HG02678 (cell line): ENCODE measurements at regions not wholly inside any gene's neighbourhood (a gene's known extent, or its start where the extent isn't known, plus 50 kb on each side); places are given as distances from the start of the nearest gene placed in this dataset.

Experiments
- ATAC-seq: cut with Tn5 transposase; IDR thresholded peaks from one replicate; pipeline ENCODE4 v1.9.1; 2021; ENCODE audit warnings: mild to moderate bottlenecking, moderate library complexity; ENCODE audit not compliant: unreplicated experiment

DNA sequence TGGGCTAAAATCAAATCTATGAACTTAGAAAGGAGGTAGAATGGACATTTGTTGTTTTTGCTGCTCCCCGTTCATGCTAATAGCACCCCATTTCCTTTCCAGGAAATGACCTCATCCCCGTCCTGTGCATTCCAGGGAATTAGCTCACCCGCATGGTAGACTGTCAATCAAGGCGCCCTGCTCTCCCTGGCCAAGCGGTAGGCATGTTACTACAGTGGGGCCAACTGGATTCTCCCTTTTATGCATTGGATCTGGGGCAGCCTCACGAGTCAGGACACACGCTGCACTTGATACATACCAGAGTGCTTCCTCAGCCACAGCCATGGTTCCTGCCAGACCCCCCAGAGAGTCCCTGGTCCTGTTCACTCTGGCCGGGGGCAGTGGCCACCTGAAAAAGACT lies 111.0 kb upstream of the PTCH1 start:
- no peak for ATAC-seq

DNA sequence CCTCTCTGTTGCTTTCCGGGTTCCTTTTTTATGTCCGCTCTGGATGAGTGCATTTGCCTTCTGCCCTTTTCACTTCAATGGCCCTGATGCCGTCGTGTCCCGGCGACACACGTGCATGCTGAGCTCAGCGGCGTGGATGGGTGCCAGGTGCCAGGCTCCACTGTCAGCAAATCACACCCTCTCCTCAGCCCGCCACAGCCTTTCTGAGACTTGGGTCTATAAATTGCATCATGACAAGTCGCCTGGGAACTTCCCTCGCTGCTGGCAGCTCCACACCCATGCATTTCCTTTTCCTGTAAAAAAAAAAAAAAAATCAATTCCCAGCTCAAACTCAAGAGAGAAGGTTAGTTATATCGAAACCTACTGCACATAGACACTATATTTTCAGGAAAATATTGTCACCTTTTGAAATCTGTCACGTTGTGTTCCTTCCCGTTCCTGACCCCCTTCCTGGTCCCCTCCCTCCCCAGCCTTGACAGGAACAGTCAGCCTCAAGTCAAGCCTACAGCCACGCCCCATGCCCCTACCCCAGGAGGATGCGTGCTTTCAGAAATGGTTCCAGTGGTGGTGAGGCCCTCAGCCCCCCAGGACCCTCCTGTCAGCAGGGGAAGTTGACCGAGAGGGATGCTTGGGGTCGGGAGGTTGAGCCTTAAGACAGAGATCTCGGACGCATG lies 110.3 kb upstream of the PTCH1 start:
- ATAC-seq = no peak

DNA sequence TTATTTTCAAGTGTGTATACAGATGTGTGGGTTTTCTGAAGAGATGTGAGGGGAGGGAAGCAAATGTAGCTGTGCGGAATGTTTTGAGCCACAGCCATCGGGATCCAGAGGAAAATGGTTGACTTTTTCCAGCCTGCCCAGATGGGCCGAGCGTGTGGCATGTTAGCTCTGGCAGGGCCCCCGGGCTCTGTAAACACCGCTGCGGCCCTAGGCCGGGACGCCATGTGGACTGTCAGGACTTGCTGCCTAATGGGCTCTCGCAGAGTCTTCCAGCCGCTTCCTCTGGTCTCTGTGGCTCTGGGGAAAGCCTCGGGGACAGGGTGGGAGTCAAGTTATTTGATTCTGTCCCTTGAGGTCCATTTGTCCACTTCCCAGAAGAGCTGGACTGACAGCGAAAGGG lies 109.6 kb upstream of the PTCH1 start:
- no peak for ATAC-seq

DNA sequence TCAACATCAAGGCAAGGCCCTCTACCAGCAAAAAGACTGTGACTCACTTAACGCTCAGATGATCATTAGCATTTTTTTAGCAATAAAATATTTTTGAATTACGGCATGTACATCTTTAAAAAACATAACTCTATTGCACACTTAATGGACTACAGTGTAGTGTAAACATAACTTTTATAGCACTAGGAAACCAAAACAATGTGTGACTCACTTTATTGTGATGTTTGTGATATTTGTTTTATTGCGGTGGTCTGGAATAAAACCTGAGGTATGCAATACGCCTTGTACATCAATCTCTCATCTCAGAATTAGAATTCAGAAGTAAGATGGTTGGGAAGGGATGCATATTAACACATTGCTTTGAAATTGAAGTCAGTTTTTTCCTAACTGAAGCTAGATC lies 106.9 kb upstream of the PTCH1 start:
- ATAC-seq = no peak

DNA sequence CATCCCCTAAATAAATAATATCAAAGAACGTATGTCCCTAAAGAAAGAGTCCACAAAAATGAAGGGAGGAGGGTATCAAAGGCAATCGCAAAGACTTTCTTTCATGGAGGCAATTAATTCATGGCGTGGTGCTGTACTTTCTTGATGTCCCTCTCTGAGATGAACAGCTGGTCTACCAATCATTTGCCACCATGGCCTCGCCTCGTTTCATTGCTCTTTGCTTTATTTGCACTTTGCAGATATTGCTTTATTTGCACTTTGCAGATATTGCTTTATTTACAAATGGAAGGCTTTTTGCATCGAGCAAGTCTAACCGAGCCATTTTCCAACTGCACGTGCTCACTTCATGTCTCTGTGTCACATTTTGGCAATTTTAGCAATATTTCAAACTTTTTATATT lies 104.0 kb upstream of the PTCH1 start:
- ATAC-seq = no peak

DNA sequence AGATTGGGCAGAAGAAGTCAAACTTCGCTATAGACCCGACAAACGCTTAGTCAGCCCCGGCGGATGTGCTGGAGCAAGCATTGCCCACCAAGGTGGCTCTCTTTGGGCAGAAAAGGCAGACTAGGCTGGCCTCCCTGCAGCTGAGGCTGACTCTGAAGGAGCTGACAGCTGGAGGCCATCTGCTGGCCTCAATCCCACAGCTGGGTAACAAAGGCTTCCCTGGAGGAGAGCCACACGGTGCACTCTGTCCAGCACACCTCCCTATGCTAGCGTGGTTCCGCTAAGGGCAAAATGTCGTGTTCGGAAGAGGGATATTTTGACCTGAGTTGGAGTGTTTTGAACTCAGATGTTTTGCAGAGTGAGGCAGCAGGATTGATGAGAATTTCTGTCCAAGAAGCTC lies 103.5 kb upstream of the PTCH1 start:
- ATAC-seq = no peak

DNA sequence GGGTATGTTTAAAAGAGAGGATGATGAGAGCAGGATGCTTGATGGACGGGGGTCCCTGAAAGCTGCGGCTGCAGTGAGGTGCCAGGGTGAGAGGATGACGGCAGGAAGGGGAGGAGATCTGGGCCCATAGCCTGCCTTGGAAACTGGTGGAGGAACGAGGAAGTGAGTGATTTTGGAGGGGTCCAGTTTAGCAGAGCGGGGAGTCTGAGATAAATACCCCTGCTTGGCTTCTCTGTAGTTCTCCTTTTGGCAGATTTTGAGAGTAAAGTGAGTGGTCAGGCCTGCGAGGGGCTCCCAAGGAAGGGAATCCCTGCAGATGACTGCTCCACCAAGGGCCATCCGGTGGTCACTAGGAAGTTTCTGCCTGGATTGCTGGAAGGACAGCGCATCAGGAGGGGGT lies 98.5 kb upstream of the PTCH1 start:
- no peak for ATAC-seq

DNA sequence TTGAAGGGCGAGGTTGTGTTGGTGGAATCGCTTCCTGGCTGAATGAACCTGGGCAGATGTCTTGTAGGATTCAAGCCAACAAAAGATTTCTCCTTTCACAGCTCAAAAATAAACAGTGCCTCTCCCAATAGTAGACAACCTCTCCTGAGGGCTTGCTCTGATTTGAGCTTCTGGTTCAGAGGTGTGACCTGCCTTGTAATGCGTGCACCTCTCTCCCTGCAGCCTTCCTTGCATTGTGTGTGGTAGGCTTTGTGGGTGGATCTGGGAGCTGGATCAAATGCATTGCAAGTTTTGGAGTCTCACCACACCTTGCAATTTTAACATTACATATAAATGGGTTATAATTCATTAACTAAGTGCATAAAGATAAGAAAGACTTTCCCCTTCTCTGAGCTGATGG lies 96.9 kb upstream of the PTCH1 start:
- ATAC-seq = no peak

DNA sequence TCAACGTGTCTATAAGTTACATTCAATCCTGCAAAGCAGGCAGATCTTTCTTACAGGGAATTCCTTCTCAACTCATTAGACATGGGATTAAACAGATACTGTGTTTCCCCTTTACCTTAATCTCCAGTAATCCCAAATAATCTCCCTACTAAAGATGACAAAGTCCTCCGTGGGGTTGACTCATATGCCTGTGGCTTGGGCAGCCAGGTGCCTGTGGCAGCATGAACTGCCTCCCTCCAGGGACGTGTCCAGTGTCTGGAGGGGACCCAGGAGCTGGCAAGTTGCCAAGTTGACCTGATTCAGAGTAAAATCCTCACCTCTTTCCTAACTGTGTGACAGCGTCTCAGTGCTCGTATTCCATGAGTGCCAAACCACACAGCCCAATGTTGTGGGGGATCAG lies 94.6 kb upstream of the PTCH1 start:
- no peak for ATAC-seq

DNA sequence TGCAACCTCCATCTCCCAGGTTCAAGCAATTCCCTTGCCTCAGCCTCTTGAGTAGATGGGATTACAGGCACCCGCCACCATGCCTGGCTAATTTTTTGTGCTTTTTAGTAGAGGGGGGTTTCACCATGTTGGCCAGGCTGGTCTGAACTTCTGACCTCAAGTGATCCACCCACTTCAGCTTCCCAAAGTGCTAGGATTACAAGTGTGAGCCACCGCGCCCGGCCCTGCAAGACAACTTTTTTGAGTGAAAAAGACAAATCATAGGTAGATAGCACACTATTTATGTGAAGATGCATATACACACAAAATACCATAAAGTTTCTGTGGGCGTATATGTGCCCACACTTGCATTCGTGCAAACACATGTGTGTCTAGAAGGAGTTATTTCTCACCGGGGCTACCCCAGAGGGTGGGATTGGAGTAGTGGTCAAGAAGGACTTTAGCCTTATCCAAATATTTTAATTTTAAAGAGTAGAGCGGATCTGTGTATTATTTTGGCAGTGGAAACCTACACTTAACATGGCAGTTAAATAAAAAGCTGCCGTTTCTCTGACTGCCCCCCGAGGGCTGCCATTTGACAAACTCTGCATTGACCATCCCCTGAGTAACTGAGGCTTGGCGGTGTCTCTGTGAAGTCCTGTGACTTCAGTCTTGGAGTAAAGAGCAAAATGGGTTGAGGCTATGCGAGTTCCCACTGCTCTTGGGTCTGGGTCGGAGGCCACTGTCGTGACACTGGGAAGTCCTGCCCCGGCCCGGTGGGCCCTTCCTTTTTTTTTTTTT lies 93.4 kb upstream of the PTCH1 start:
- ATAC-seq = no peak

DNA sequence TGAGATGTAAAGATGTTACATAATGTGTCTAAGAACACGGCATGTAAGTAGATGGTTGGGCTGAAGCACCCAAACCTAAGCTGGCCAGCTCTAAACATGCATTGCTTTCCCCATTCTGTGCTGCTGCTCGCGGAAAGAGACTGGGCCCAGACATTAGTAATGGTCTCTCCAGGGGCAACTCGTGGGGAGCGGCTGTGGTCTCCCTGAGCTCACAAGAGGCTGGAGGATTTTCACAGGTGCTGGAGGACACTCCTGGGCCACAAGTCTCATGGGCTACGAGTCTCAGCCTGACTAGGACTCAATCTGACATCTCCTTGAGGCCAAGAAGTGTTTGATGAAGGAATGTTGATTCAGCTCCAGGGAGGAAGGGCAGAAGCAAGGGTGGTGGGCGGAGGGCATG lies 92.7 kb upstream of the PTCH1 start:
- ATAC-seq = no peak

DNA sequence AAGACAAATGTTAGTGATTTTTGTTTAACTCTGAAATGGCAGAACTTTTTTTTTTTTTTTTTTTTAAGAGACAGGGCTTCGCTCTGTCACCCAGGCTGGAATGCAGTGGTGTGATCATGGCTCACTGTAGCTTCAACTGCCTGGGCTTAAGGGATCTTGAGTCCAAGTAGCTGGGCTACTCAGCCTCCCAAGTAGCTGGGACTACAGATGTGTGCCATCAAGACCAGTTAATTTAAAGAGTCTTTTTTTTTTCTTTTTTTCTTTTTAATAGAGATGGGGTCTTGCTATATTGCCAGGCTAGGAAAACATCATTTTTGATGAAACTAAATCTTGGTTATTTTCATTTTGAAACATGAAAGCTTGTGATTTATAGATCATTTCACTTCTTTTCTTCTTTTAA lies 91.6 kb upstream of the PTCH1 start:
- no peak for ATAC-seq

DNA sequence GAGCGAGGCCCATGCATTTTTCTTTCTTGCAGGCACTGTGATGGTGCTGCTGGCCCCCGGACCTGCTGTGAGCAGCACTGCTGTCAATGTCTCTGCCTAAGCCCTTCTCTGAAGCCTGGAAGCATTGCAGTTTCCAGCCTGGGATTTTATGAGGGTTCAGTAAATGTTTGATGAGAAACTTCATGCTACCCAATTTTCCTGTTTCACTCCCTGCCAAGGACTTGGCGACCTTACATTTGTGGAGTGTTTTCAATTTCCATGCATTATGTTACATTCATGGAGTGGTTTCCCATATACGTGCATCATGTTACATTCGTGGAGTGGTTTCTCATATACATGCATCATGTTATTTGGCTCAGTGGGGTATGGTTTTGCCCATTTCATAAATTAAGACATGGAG lies 90.7 kb upstream of the PTCH1 start:
- ATAC-seq = no peak

DNA sequence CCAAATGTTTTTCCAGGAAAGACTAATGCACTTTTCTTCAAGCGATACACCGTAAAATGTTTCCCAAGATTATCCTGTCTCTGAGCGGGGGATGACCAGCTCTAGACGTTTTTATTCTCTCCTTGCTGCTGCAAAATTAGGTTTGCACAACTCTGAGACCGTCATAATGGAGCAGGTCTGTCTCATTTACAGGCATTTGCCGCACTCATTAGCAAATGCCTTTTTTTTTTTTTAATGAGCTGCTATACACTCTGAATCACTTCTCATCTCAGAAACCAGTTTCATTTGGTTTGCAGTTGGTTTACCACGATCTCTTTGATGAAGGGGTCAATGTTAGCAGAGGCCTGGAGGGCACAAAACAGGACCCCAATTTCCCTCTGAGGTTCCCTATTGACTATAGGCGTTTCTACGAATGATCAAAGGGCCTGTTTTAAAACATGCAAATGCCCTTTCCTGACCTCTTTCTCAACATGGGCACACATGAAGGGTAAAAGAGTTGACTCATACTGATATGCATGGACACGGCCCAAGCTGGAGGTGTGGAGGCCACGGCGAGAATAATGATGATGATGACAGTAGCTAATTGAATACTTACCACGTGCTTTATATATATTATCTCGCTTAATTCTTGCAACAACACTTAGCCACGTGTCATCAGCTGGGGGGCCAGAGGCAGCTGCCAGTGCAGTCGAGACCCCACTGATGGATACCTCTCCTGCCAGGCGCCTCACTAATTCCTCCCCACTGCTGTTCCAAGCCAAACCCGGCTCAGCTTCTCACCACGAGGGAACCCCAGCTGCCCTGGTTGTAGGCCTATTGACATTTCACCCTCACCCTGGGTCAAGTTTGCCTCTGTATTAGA lies 89.9 kb upstream of the PTCH1 start:
- ATAC-seq = no peak

DNA sequence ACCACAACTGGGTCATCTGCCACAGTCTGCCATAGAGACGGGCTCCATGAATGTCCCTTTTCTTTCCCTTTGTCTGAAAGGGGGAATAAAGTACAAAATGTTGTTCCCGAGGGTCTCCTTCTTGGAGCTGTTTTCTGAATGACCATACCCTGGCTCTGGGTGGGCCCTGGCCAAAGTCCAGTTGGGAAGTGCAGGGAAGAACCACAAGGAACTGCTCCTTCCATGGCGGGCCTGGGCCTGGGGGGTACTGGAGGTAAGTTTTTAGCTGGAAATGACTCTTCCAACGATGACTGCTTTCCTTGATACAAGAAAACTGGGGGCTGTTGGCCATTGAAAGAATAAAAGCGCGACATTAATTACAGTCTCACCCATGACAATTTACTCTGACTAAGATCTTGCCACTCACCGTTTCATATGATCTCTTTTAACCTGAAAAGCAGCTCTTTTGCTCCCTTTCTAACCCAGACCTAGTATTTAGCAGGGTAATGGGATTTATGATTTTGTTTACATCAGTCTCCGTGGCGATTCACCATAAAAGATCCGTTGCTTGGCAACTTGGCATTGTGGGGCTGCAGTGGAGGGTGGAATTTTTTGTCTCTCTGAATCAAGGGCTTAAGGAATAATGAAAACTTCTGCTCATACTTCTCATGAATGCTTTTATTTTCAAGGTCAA lies 89.2 kb upstream of the PTCH1 start:
- no peak for ATAC-seq

DNA sequence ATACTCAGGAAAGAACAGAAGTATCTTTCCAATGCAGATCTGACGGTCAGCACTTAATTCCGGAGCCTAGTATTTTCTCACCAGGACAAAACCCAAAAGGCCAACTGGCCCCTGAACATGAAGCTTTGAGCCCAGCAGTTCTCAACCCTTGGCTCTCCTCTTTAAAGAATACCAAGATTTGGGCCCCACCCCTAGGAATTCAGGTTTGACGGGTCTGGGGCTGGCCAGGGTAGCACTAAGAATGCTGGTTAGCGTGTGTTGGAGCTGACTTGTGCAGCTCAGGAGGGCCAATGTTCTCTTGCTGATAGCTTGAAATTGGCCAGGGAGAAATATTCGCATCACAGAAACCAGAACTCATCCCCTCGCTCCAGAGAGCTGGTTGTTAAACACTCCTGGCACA lies 88.3 kb upstream of the PTCH1 start:
- ATAC-seq = no peak

DNA sequence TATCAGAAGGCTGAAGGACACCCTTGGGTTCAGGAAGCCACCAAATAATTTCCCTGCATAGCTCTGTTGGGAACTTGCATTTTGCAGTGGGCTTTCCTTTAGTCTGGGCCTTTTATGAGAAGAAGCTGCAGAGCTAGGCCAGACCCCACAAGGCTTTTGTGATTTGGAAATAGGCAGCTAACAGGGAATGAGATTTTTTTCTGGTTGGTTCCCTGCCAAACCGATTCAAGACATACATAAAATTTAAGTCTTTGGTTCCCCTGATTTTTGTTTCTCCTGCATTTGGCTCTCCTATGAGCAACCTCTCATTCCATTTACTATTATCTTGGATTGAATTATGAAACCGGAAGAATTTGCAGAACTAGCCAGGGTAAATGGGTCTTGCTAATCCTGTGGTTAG lies 81.5 kb upstream of the PTCH1 start:
- no peak for ATAC-seq

DNA sequence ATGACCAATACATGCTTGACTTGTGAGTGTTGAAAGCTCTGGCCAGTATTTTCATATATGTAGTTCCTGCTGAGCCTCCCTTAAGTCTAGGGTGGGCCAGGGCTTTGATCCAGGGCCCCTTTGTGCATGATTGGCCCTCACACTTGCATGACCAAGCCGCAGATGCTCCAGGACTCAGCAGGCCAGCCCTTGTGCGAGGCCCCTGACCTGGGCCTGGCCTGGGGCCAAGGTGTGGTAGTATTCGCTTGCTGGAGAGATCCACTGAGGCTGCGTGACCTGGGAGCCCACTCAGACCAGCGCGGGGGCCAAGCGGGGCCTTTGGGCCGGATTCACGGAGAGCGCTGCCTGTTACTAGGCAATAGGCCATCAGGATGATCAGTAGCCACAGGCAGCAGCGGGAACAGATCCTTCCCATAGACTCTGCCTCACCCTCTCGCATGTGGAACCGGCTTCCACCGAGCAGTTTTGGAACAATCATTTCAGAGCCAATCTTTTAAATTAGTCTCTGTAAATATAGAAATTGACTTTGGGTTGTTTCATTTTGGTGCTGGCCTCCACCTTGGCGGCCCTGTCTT lies 79.0 kb upstream of the PTCH1 start:
- no peak for ATAC-seq

DNA sequence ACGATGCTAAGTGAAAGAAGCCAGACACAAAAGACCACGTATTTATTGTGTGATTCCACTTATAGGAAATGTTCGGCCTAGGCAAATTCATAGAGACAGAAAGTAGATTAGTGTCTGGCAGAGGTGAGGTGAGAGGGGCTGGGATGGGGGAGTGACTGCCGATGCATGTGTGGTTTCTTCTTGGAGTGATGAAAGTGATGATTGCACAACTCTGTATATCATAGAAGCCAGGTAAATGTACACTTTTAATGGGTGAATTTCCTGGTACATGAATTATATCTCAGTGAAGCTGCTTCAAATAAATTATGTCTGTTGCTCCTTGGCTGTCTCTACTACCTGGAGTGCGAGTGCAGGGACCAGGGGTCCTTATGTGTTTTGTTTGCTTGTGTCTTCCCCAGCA lies 76.2 kb upstream of the PTCH1 start:
- no peak for ATAC-seq

DNA sequence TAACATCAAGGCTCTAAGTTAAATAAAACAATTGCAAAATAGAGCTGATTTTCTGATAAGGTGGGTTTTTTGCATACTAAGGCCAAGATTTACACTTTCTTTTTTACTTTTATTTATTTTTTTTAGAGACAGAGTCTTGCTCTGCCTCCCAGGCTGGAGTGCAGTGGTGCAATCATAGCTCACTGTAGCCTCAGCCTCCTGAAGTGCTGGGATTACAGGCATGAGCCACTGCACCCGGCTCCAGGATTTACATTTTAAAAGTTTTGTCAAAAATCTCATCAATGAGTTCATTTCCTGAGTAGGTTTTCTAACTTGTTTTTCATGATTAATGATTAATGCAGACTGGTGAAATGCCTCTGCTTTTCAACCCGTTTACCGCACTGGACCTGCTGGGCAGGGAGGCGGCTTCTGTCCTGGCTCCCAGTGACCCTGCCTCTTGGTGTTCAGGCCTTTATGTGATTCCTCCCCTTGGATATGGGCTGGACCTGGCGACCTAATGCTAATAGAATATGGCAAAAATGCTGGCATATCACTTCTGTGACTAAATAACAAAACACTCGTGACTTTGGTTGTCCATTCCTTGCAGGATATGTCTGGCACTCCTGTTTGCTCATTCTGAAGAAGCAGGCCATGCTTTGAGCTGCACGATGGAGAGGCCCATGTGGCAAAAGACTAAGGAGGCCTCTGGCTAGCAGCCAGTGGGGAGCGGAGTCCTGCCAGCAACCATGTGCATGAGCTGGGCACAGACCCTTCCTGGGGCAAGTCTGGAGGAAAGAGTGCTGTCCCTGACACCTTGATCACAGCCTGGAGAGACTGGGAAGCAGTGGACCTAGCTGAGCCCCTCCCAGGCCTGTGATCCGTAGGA lies 72.2 kb upstream of the PTCH1 start:
- no peak for ATAC-seq
